ENCODE measurements at regions not wholly inside any gene's neighbourhood (a gene's known extent, or its start where the extent isn't known, plus 50 kb on each side); places are given as distances from the start of the nearest gene placed in this dataset.

- no peak for DNase-seq
These were observed 257.3 kb upstream of the AKR1E2 start for GRCh38 chr10:4568731-4569130.

- no peak for DNase-seq
These were observed 257.9 kb upstream of the AKR1E2 start for GRCh38 chr10:4568086-4568485.

- no peak for DNase-seq
These were observed 258.4 kb upstream of the AKR1E2 start for GRCh38 chr10:4567637-4568036.

GRCh38 chr10:4566011-4566410 lies 260.0 kb upstream of the AKR1E2 start:
- no peak for DNase-seq

GRCh38 chr10:4561296-4561695 lies 264.7 kb upstream of the AKR1E2 start:
- DNase-seq, result peak in 1 of 2 experiments; percentile 1

- no peak for DNase-seq
These were observed 268.5 kb upstream of the AKR1E2 start for GRCh38 chr10:4557469-4557868.

- no peak for DNase-seq
These were observed 269.5 kb upstream of the AKR1E2 start for GRCh38 chr10:4556527-4556926.

GRCh38 chr10:4555920-4556319 lies 270.1 kb upstream of the AKR1E2 start:
- DNase-seq, result no peak

GRCh38 chr10:4549139-4549653 lies 276.8 kb upstream of the AKR1E2 start:
- no peak for DNase-seq

GRCh38 chr10:4546931-4547330 lies 279.1 kb upstream of the AKR1E2 start:
- DNase-seq, result no peak

- DNase-seq, result no peak
These were observed 279.5 kb upstream of the AKR1E2 start for GRCh38 chr10:4546500-4546899.

- no peak for DNase-seq
These were observed 280.9 kb upstream of the AKR1E2 start for GRCh38 chr10:4545062-4545461.

- no peak for DNase-seq
These were observed 282.0 kb upstream of the AKR1E2 start for GRCh38 chr10:4543938-4544533.

GRCh38 chr10:4541292-4541691 lies 284.7 kb upstream of the AKR1E2 start:
- no peak for DNase-seq

- no peak for DNase-seq
These were observed 288.0 kb upstream of the AKR1E2 start for GRCh38 chr10:4538016-4538415.

GRCh38 chr10:4535521-4535920 lies 290.5 kb upstream of the AKR1E2 start:
- DNase-seq, result no peak

GRCh38 chr10:4533621-4534020 lies 292.4 kb upstream of the AKR1E2 start:
- DNase-seq, result no peak

GRCh38 chr10:4532976-4533375 lies 293.0 kb upstream of the AKR1E2 start:
- no peak for DNase-seq

GRCh38 chr10:4532467-4532866 lies 293.5 kb upstream of the AKR1E2 start:
- no peak for DNase-seq

- no peak for DNase-seq
These were observed 294.0 kb upstream of the AKR1E2 start for GRCh38 chr10:4532011-4532410.

- no peak for DNase-seq
These were observed 296.7 kb upstream of the AKR1E2 start for GRCh38 chr10:4529266-4529665.

GRCh38 chr10:4527281-4527970 lies 298.6 kb upstream of the AKR1E2 start:
- no peak for DNase-seq

- DNase-seq, result no peak
These were observed 299.7 kb upstream of the AKR1E2 start for GRCh38 chr10:4526311-4526731.

GRCh38 chr10:4525103-4525502 lies 300.9 kb upstream of the AKR1E2 start:
- DNase-seq, result no peak

Data from NCI-H187 (cell line).